ENCODE measurements at regions not wholly inside any gene's neighbourhood (a gene's known extent, or its start where the extent isn't known, plus 50 kb on each side); places are given as distances from the start of the nearest gene placed in this dataset.

- TF ChIP-seq EZH2 (IDR thresholded peaks at IDR 0.05; ENCODE audit: borderline replicate concordance, insufficient read depth, low read depth, low read length, poor library complexity, severe bottlenecking) (no peak), CTCF (IDR thresholded peaks at IDR 0.05) (no peak)
These were observed 484.7 kb downstream of the TFAP2B start for GRCh38 chr6:51303338-51303737.

All from B cell (primary cell).